HCT116 (cell line): ENCODE measurements at regions not wholly inside any gene's neighbourhood (a gene's known extent, or its start where the extent isn't known, plus 50 kb on each side); places are given as distances from the start of the nearest gene placed in this dataset.

Experiments used
- ATAC-seq: fragments of 200-7000 bp; cut with Tn5 transposase; 2 replicates; pipeline ENCODE4 v1.9.1; 2020; ENCODE audit warnings: mild to moderate bottlenecking, moderate library complexity
- BruUV-seq: library from RNA; stranded (reverse); fragments of 400-500 nt; replicated peaks from 2 replicates; lab custom pipeline; 2021; lab: Mats Ljungman, UMichigan
- CTCF ChIA-PET: fragments of 300-600 bp; sonication (Branson Sonifier 250); formaldehyde crosslinking; loops from one replicate; lab custom pipeline; 2021; ENCODE audit warnings: antibody characterized with exemption; lab: Charles Lee
- POLR2A ChIA-PET: fragments of 300-600, 350-600 bp; sonication (Branson Sonifier 250); formaldehyde crosslinking; loops from one replicate; lab custom pipeline; 2021; ENCODE audit warnings: antibody characterized with exemption; lab: Charles Lee
- RAD21 ChIA-PET, 2 experiments: fragments of 300-600 bp; sonication (Branson Sonifier 250); formaldehyde crosslinking; loops; one replicate each; lab custom pipeline; 2023; ENCODE audit warnings: low total read pairs in 2 of 2; ENCODE audit not compliant: uncharacterized antibody in 2 of 2, unreplicated experiment in 2 of 2, low non-redundant PET in 1 of 2; lab: Charles Lee
- DNase-seq: peaks from one replicate; pipeline ENCODE4 v3.0.0-alpha.2; 2010; ENCODE audit warnings: low read depth, low spot score
- H2AFZ ChIP-seq: fragments of 200-600 bp; shearing (Covaris generic), sonication (generic); 2 replicates; pipeline ENCODE4 v1.6.1; 2017; ENCODE audit warnings: low read depth, mixed run types, mixed read lengths, antibody characterized with exemption, low read length; ENCODE audit not compliant: poor library complexity, severe bottlenecking
- H3K27ac ChIP-seq: 2 replicates; pipeline ENCODE4 v1.5.1; 2012; ENCODE audit warnings: low read depth, low read length
- H3K27me3 ChIP-seq: fragments of 200-600 bp; sonication (generic); 2 replicates; pipeline ENCODE4 v1.6.1; 2016; ENCODE audit warnings: mixed run types, low read length, mixed read lengths; ENCODE audit not compliant: insufficient read depth
- H3K36me3 ChIP-seq, 2 experiments: fragments of 200-500 bp in 1 of 2; fragments of 200-600 bp in 1 of 2; sonication (Bioruptor generic) in 1 of 2; sonication (generic) in 1 of 2; 2 replicates each; pipeline versions ENCODE4 v1.5.1 to v1.6.1; 2014 to 2016; ENCODE audit warnings: low read length in 2 of 2, inconsistent platforms in 1 of 2, mixed read lengths in 1 of 2, mixed run types in 1 of 2; ENCODE audit not compliant: insufficient read depth in 2 of 2, control insufficient read depth in 1 of 2
- H3K4me1 ChIP-seq, 2 experiments: fragments of 200-600 bp in 1 of 2; sonication (generic) in 1 of 2; 2 replicates each; pipeline versions ENCODE4 v1.5.1 to v1.6.1; 2012 to 2017; ENCODE audit warnings: low read length in 2 of 2, inconsistent platforms in 1 of 2, mild to moderate bottlenecking in 1 of 2, mixed read lengths in 1 of 2, mixed run types in 1 of 2, moderate library complexity in 1 of 2; ENCODE audit not compliant: insufficient read depth in 2 of 2, control insufficient read depth in 1 of 2
- H3K4me2 ChIP-seq: fragments of 200-600 bp; sonication (generic); 2 replicates; pipeline ENCODE4 v1.6.1; 2017; ENCODE audit warnings: mixed run types, low read length, mixed read lengths
- H3K4me3 ChIP-seq, 2 experiments: fragments of 200-600 bp in 1 of 2; sonication (generic) in 1 of 2; replicated peaks in 1 of 2; 2 replicates each; pipeline ENCODE4 v1.5.1; 2011 to 2016; ENCODE audit warnings: low read length in 2 of 2, control low read depth in 1 of 2, low read depth in 1 of 2, mild to moderate bottlenecking in 1 of 2, mixed read lengths in 1 of 2, mixed run types in 1 of 2
- H3K79me2 ChIP-seq: fragments of 200-600 bp; sonication (generic); 2 replicates; pipeline ENCODE4 v1.6.1; 2017; ENCODE audit warnings: mild to moderate bottlenecking, mixed run types, low read length, moderate library complexity, mixed read lengths; ENCODE audit not compliant: insufficient read depth
- H3K9ac ChIP-seq: fragments of 200-600 bp; sonication (generic); 2 replicates; pipeline ENCODE4 v1.6.1; 2016; ENCODE audit warnings: low read length, mixed read lengths
- H3K9me2 ChIP-seq: fragments of 200-600 bp; sonication (generic), shearing (Covaris generic); 2 replicates; pipeline ENCODE4 v1.6.1; 2017; ENCODE audit warnings: mixed run types, mild to moderate bottlenecking, moderate library complexity; ENCODE audit not compliant: insufficient read depth
- H3K9me3 ChIP-seq, 2 experiments: fragments of 200-500 bp in 1 of 2; fragments of 200-600 bp in 1 of 2; sonication (Bioruptor generic) in 1 of 2; sonication (generic) in 1 of 2; 2 replicates each; pipeline ENCODE4 v1.6.1; 2014 to 2017; ENCODE audit warnings: low read length in 2 of 2, mixed read lengths in 2 of 2, inconsistent platforms in 1 of 2, low read depth in 1 of 2, mild to moderate bottlenecking in 1 of 2, mixed run types in 1 of 2, moderate library complexity in 1 of 2; ENCODE audit not compliant: control insufficient read depth in 1 of 2, insufficient read depth in 1 of 2
- H4K20me1 ChIP-seq: fragments of 200-600 bp; sonication (generic), shearing (Covaris generic); 2 replicates; pipeline ENCODE4 v1.6.1; 2017; ENCODE audit warnings: mixed run types, mild to moderate bottlenecking, moderate library complexity; ENCODE audit not compliant: insufficient read depth
- CBX3 ChIP-seq: IDR thresholded peaks from 2 replicates; pipeline ENCODE4 v1.6.1; 2012; ENCODE audit warnings: low read depth
- EGR1 ChIP-seq: IDR thresholded peaks from 2 replicates; pipeline ENCODE4 v1.6.1; 2012; ENCODE audit warnings: low read depth
- ELF1 ChIP-seq: IDR thresholded peaks from 2 replicates; pipeline ENCODE4 v1.6.1; 2012; ENCODE audit warnings: low read depth, borderline replicate concordance
- EZH2phosphoT487 ChIP-seq: fragments of 200-600 bp; IDR thresholded peaks from 2 replicates; pipeline ENCODE4 v1.6.1; 2018; ENCODE audit warnings: antibody characterized with exemption, borderline replicate concordance
- FOSL1 ChIP-seq: IDR thresholded peaks from 2 replicates; pipeline ENCODE4 v1.6.1; 2012; ENCODE audit warnings: low read depth
- JUND ChIP-seq: IDR thresholded peaks from 2 replicates; pipeline ENCODE4 v1.6.1; 2012
- POLR2AphosphoS5 ChIP-seq: IDR thresholded peaks from 2 replicates; pipeline ENCODE4 v1.6.1; 2011; ENCODE audit warnings: mild to moderate bottlenecking, low read depth, low read length, moderate library complexity
- RAD21 ChIP-seq: IDR thresholded peaks from 2 replicates; pipeline ENCODE4 v1.6.1; 2012; ENCODE audit warnings: low read depth, mild to moderate bottlenecking
- SRF ChIP-seq: IDR thresholded peaks from 2 replicates; pipeline ENCODE4 v1.6.1; 2012; ENCODE audit warnings: low read depth
- YY1 ChIP-seq: IDR thresholded peaks from 2 replicates; pipeline ENCODE4 v1.6.1; 2011; ENCODE audit warnings: low read length, low read depth, moderate library complexity, mild to moderate bottlenecking; ENCODE audit not compliant: insufficient replicate concordance; ENCODE audit errors: extremely low read depth
- ZBTB33 ChIP-seq: IDR thresholded peaks from 2 replicates; pipeline ENCODE4 v1.6.1; 2011; ENCODE audit warnings: mild to moderate bottlenecking, low read length, moderate library complexity; ENCODE audit not compliant: insufficient replicate concordance; ENCODE audit errors: extremely low read depth
- ZFX ChIP-seq: fragments of 450-650 bp; IDR thresholded peaks from 2 replicates; pipeline ENCODE4 v1.6.1; 2017
- ZNF274 ChIP-seq: fragments of 200-500 bp; sonication (Bioruptor generic); IDR thresholded peaks from 2 replicates; pipeline ENCODE4 v1.6.1; 2014; ENCODE audit warnings: mild to moderate bottlenecking, low read depth, low read length, inconsistent platforms
- intact Hi-C: fragments of 100-400 bp; cut with micrococcal nuclease; formaldehyde crosslinking; loops from 2 replicates; pipeline ENCODE4 v1.10.0; 2022
- TF ChIP-seq, protein P1 (sequence below): IDR thresholded peaks from 2 replicates; pipeline ENCODE4 v1.6.1; 2012
- TF ChIP-seq, protein P2 (sequence below), 3 experiments: fragments of 200-600 bp in 1 of 3; sonication (generic) in 1 of 3; IDR thresholded peaks in 2 of 3; conservative IDR thresholded peaks in 1 of 3; 2 replicates each; pipeline ENCODE4 v1.5.1; 2012 to 2017; ENCODE audit warnings: low read depth in 2 of 3, low read length in 2 of 3, antibody characterized with exemption in 1 of 3, borderline replicate concordance in 1 of 3, control low read depth in 1 of 3, mild to moderate bottlenecking in 1 of 3, mixed read lengths in 1 of 3, mixed run types in 1 of 3, moderate library complexity in 1 of 3; ENCODE audit not compliant: insufficient read depth in 1 of 3

- Histone ChIP-seq H3K4me3 (no peak overlapping the region), H3K27ac (no peak overlapping the region), H3K9me2 (no peaks in the 10 kb centered on the region), H3K36me3 (no peaks in the 10 kb centered on the region), H3K4me2 (no peak overlapping the region), H3K9ac (no peak overlapping the region), H2AFZ (no peak overlapping the region), H3K4me1 (no peaks in the 10 kb centered on the region), H4K20me1 (no peaks in the 10 kb centered on the region), H3K79me2 (no peaks in the 10 kb centered on the region), H3K9me3 (no peaks in the 10 kb centered on the region), H3K27me3 (peaks cover 25% of the 10 kb centered on the region)
- BruUV-seq, result no TSS peak
- intact Hi-C loops, result no loop called here
- TF ChIP-seq, protein P1, sequence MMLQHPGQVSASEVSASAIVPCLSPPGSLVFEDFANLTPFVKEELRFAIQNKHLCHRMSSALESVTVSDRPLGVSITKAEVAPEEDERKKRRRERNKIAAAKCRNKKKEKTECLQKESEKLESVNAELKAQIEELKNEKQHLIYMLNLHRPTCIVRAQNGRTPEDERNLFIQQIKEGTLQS, result no peak
- TF ChIP-seq, protein P2, sequence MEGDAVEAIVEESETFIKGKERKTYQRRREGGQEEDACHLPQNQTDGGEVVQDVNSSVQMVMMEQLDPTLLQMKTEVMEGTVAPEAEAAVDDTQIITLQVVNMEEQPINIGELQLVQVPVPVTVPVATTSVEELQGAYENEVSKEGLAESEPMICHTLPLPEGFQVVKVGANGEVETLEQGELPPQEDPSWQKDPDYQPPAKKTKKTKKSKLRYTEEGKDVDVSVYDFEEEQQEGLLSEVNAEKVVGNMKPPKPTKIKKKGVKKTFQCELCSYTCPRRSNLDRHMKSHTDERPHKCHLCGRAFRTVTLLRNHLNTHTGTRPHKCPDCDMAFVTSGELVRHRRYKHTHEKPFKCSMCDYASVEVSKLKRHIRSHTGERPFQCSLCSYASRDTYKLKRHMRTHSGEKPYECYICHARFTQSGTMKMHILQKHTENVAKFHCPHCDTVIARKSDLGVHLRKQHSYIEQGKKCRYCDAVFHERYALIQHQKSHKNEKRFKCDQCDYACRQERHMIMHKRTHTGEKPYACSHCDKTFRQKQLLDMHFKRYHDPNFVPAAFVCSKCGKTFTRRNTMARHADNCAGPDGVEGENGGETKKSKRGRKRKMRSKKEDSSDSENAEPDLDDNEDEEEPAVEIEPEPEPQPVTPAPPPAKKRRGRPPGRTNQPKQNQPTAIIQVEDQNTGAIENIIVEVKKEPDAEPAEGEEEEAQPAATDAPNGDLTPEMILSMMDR (IDR thresholded peaks at IDR 0.05 in 2 of 3, conservative IDR thresholded peaks at IDR 0.05 in 1 of 3; ENCODE audit: borderline replicate concordance in 1 of 3, insufficient read depth in 1 of 3, low read depth in 2 of 3, low read length in 2 of 3), result peak in 2 of 3 experiments; percentile 11 to 29; a peak in 2 of 6 replicates
- TF ChIP-seq ZNF274 (no peak), FOSL1 (no peak)
- ChIA-PET POLR2A (no interaction called here), RAD21 (no interaction called here), CTCF (no interaction called here)
- ATAC-seq, result peak; percentile 54; the same call in 1 of the 2 replicates
- DNase-seq, result peak; percentile 6
These were observed 271.5 kb upstream of the COL8A1 start for GRCh38 chr3:99366663-99367429.

DNA sequence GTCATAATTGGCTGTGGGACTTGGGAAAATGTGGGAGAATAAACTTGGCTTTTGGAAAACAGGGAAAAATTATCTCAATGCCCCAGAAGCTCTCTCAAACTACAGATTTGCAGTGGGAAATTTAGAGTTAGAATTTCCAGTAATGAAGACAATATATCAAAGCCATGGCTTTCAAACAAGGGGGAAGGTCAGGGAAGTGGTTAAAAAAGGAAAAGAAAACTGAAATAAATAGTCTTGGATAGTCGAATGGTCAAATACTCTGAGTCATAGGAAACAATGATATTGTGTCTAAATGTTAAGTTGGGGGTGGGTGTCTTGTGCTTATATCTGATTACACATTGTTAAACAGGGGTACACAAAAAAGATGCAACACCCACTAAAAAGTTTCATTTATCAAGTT lies 272.4 kb upstream of the COL8A1 start:
- no peak overlapping the region for H3K27ac ChIP-seq
- H4K20me1 ChIP-seq, result no peaks in the 10 kb centered on the region
- intact Hi-C loops, result no loop called here
- no peaks in the 10 kb centered on the region for H3K9me3 ChIP-seq
- POLR2A ChIA-PET, result no interaction called here
- H3K9ac ChIP-seq, result no peak overlapping the region
- RAD21 ChIA-PET, result no interaction called here
- CTCF ChIA-PET, result no interaction called here
- H3K4me3 ChIP-seq, result no peak overlapping the region
- H2AFZ ChIP-seq, result no peak overlapping the region
- no peaks in the 10 kb centered on the region for H3K4me1 ChIP-seq
- H3K9me2 ChIP-seq, result no peaks in the 10 kb centered on the region
- TF ChIP-seq YY1 (no peak), POLR2AphosphoS5 (no peak), SRF (no peak), ELF1 (no peak), FOSL1 (no peak), ZBTB33 (no peak), JUND (no peak), EGR1 (no peak), RAD21 (no peak), EZH2phosphoT487 (no peak), CBX3 (no peak), ZFX (no peak)
- TF ChIP-seq, protein P1, result no peak
- no TSS peak for BruUV-seq
- H3K27me3 ChIP-seq, result peaks cover 25% of the 10 kb centered on the region
- H3K36me3 ChIP-seq, result no peaks in the 10 kb centered on the region
- no peaks in the 10 kb centered on the region for H3K79me2 ChIP-seq
- no peak for DNase-seq
- no peak for ATAC-seq
- H3K4me2 ChIP-seq, result no peak overlapping the region
